ENCODE measurements at regions not wholly inside any gene's neighbourhood (a gene's known extent, or its start where the extent isn't known, plus 50 kb on each side); places are given as distances from the start of the nearest gene placed in this dataset.

GRCh38 chr3:118097660-118098059 lies 937.0 kb downstream of the IGSF11 start:
- H3K27me3 ChIP-seq (replicated peaks in 1 of 7): no peaks in the 10 kb centered on the region
- no peak for DNase-seq
- H3K27ac ChIP-seq: no peak overlapping the region
- H3K4me1 ChIP-seq: no peaks in the 10 kb centered on the region
- H3K9me3 ChIP-seq: peaks cover 0 to 36% (median 24%) of the 10 kb centered on the region in 8 donors
- H3K36me3 ChIP-seq: no peaks in the 10 kb centered on the region
- WGBS, 5 donors: 79 to 84% (median 82%) methylated on average over 1 of the region's 1 CpG
- intact Hi-C loops (cut with DNase I; ENCODE audit: low total_unique reads): no loop called here
- H3K4me3 ChIP-seq: no peak overlapping the region
- TF ChIP-seq POLR2A (IDR thresholded peaks at IDR 0.05) (no peak), CTCF (IDR thresholded peaks at IDR 0.05 in 8 of 11, conservative IDR thresholded peaks at IDR 0.05 in 3 of 11) (no peak), POLR2AphosphoS5 (IDR thresholded peaks at IDR 0.05) (no peak)

GRCh38 chr3:118098827-118099226 lies 935.8 kb downstream of the IGSF11 start:
- intact Hi-C loops (cut with DNase I; ENCODE audit: low total_unique reads): no loop called here
- no peak for TF ChIP-seq POLR2A (IDR thresholded peaks at IDR 0.05)
- TF ChIP-seq POLR2AphosphoS5 (IDR thresholded peaks at IDR 0.05): no peak
- no peak for TF ChIP-seq CTCF (IDR thresholded peaks at IDR 0.05 in 8 of 11, conservative IDR thresholded peaks at IDR 0.05 in 3 of 11)
- H3K9me3 ChIP-seq: peaks cover 0 to 24% (median 12%) of the 10 kb centered on the region in 8 donors
- H3K4me1 ChIP-seq: no peaks in the 10 kb centered on the region
- H3K36me3 ChIP-seq: no peaks in the 10 kb centered on the region
- no peaks in the 10 kb centered on the region for H3K27me3 ChIP-seq (replicated peaks in 1 of 7)
- WGBS, 5 donors: 37 to 59% (median 55%) methylated on average over 1 of the region's 1 CpG
- DNase-seq: no peak
- H3K4me3 ChIP-seq: no peak overlapping the region
- H3K27ac ChIP-seq: no peak overlapping the region

- intact Hi-C loops (cut with DNase I; ENCODE audit: low total_unique reads): no loop called here
- Histone ChIP-seq H3K36me3 (no peaks in the 10 kb centered on the region), H3K27ac (no peak overlapping the region), H3K4me3 (no peak overlapping the region), H3K4me1 (no peaks in the 10 kb centered on the region), H3K27me3 (replicated peaks in 1 of 7) (no peaks in the 10 kb centered on the region), H3K9me3 (no peaks in the 10 kb centered on the region)
- DNase-seq: no peak
- 89 to 98% (median 92%) methylated on average over 2 of the region's 2 CpGs for WGBS, 5 donors
- TF ChIP-seq POLR2AphosphoS5 (IDR thresholded peaks at IDR 0.05) (no peak), CTCF (IDR thresholded peaks at IDR 0.05 in 8 of 11, conservative IDR thresholded peaks at IDR 0.05 in 3 of 11) (no peak), POLR2A (IDR thresholded peaks at IDR 0.05) (no peak)
Observed at GRCh38 chr3:118101891-118102290, 932.8 kb downstream of the IGSF11 start.

GRCh38 chr3:118102737-118103136 lies 931.9 kb downstream of the IGSF11 start:
- Histone ChIP-seq H3K4me3 (no peak overlapping the region), H3K27me3 (replicated peaks in 1 of 7) (no peaks in the 10 kb centered on the region), H3K9me3 (no peaks in the 10 kb centered on the region), H3K27ac (no peak overlapping the region), H3K36me3 (no peaks in the 10 kb centered on the region), H3K4me1 (no peaks in the 10 kb centered on the region)
- DNase-seq: no peak
- WGBS, 5 donors: 61 to 70% (median 61%) methylated on average over 2 of the region's 2 CpGs
- intact Hi-C loops (cut with DNase I; ENCODE audit: low total_unique reads): no loop called here
- TF ChIP-seq CTCF (IDR thresholded peaks at IDR 0.05 in 8 of 11, conservative IDR thresholded peaks at IDR 0.05 in 3 of 11) (no peak), POLR2AphosphoS5 (IDR thresholded peaks at IDR 0.05) (no peak), POLR2A (IDR thresholded peaks at IDR 0.05) (no peak)

Data from spleen (tissue), 11 donors.